Psoas muscle (tissue), 7 donors: ENCODE measurements at regions not wholly inside any gene's neighbourhood (a gene's known extent, or its start where the extent isn't known, plus 50 kb on each side); places are given as distances from the start of the nearest gene placed in this dataset.
A peak's percentile ranks its signal among the peaks of the same experiment; 100 is the strongest.
"Not testable (repeated sequence)": the region's sequence is repeated elsewhere in the genome, so short reads cannot be mapped to it uniquely, and the experiment has no call there.

Experiments used
- ATAC-seq, 4 donors: fragments of 200-7000 bp; cut with Tn5 transposase; one replicate each; pipeline ENCODE4 v1.9.1; 2020; ENCODE audit warnings: moderate library complexity in 3 of 4, mild to moderate bottlenecking in 2 of 4
- DNase-seq, 2 donors: peaks; one replicate each; pipeline ENCODE4 v3.0.0-alpha.2; 2020
- H3K27ac ChIP-seq: fragments of 200-600 bp; one replicate; pipeline ENCODE4 v1.8.0; 2022
- H3K27me3 ChIP-seq, 3 donors: fragments of 200-600 bp in 1 of 3; one replicate each; pipeline versions ENCODE4 v1.6.1 to v1.8.0; 2013 to 2022; ENCODE audit warnings: low read length in 2 of 3, mild to moderate bottlenecking in 2 of 3, moderate library complexity in 1 of 3; ENCODE audit not compliant: insufficient read depth in 3 of 3
- H3K36me3 ChIP-seq, 2 donors: fragments of 200-600 bp in 1 of 2; one replicate each; pipeline versions ENCODE4 v1.6.1 to v1.8.0; 2013 to 2022; ENCODE audit warnings: low read depth in 1 of 2, mild to moderate bottlenecking in 1 of 2, moderate library complexity in 1 of 2; ENCODE audit not compliant: insufficient read depth in 1 of 2
- H3K4me1 ChIP-seq: fragments of 200-600 bp; one replicate; pipeline ENCODE4 v1.8.0; 2022
- H3K4me3 ChIP-seq: fragments of 200-600 bp; one replicate; pipeline ENCODE4 v1.8.0; 2022; ENCODE audit warnings: mild to moderate bottlenecking
- H3K9me3 ChIP-seq: fragments of 200-600 bp; one replicate; pipeline ENCODE4 v1.8.0; 2022
- WGBS, 3 donors: extraction: QIAGEN DNeasy Blood & Tissue Kit; methylation state at CpG; one replicate each; pipeline versions ENCODE4 v1.1.6 to v1.1.7; 2013; 5-methylcytosine and 5-hydroxymethylcytosine counted together
- intact Hi-C, 2 donors: fragments of 100-400 bp; cut with DNase I; formaldehyde crosslinking; loops; one replicate each; pipeline versions ENCODE4 v1.11.0 to v1.14.2; 2022
- TF ChIP-seq, protein P1 (sequence below): fragments of 200-600 bp; IDR thresholded peaks from one replicate; pipeline ENCODE4 v1.8.0; 2022; ENCODE audit warnings: antibody characterized with exemption
- donor health status: healthy with polysubstance abuse.
- donor health status: DM: no; HTN: no; CAD: no; lungs with moderate emphysema.
- donor health status: Bipolar disorder and iron deficiency.
- donor health status: healthy.
- donor health status: DM: yes; HTN: yes; CAD: no.
- donor health status: DM: no; HTN: no; CAD: no.
- donor health status: DM: yes; HTN: yes; CAD: no.

GRCh38 chr5:102670224-102670836 lies 84.8 kb upstream of the PAM start:
- WGBS, 3 donors = 63 to 77% (median 67%) methylated on average over 9 of the region's 9 CpGs
- Histone ChIP-seq H3K27me3 (peaks cover 0 to 2% (median 0%) of the 10 kb centered on the region in 3 donors), H3K4me1 (no peaks in the 10 kb centered on the region), H3K4me3 (no peak overlapping the region), H3K27ac (no peak overlapping the region), H3K36me3 (no peaks in the 10 kb centered on the region), H3K9me3 (no peaks in the 10 kb centered on the region)
- DNase-seq = peak in 1 of 2 donors; percentile 38
- intact Hi-C loops = no loop called here
- TF ChIP-seq, protein P1, sequence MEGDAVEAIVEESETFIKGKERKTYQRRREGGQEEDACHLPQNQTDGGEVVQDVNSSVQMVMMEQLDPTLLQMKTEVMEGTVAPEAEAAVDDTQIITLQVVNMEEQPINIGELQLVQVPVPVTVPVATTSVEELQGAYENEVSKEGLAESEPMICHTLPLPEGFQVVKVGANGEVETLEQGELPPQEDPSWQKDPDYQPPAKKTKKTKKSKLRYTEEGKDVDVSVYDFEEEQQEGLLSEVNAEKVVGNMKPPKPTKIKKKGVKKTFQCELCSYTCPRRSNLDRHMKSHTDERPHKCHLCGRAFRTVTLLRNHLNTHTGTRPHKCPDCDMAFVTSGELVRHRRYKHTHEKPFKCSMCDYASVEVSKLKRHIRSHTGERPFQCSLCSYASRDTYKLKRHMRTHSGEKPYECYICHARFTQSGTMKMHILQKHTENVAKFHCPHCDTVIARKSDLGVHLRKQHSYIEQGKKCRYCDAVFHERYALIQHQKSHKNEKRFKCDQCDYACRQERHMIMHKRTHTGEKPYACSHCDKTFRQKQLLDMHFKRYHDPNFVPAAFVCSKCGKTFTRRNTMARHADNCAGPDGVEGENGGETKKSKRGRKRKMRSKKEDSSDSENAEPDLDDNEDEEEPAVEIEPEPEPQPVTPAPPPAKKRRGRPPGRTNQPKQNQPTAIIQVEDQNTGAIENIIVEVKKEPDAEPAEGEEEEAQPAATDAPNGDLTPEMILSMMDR = peak; percentile 12
- ATAC-seq = no peak

GRCh38 chr5:102671033-102671734 lies 83.9 kb upstream of the PAM start:
- H3K27me3 ChIP-seq, ATAC-seq, H3K27ac ChIP-seq, H3K4me3 ChIP-seq, DNase-seq, H3K9me3 ChIP-seq, H3K4me1 ChIP-seq, H3K36me3 ChIP-seq, intact Hi-C loops: not testable (repeated sequence)
- 84 to 87% (median 86%) methylated on average over 26 to 32 of the region's 32 CpGs for WGBS, 3 donors

DNA sequence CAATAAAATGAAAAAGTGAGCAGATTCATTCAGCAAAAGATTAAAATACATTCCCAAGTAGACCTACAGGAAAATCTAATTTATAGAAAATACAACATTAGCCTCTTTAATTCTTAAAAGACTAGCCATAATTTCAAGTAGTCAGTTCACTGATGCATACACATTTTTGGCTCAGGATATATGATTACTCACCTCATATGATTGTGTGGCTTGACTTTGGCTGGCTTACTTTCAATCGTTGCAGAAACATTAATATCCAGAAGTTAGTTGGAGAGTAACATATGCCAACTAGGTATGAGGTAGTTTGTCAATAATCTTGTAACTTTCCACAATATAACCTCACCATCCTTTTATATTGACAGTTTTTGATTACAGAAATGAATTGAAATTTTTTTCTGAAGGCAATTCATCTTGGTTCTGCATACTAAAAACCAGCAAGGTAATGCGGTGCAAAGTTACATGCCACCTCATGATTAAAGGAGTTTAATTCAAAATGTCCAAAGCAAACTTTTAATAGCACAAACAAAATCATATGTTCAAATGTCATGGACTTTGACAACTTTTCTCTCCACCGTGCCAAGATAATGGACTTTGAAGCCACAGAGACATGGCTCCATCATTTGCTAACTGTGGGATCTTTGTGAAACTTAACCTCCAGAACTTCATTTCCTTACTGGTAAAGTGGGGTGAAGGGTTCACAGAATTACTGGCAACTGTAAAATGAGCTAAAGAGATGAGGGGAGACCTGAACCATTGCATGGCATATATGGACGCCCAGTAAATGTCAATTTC lies 76.6 kb upstream of the PAM start:
- Histone ChIP-seq H3K4me1 (no peaks in the 10 kb centered on the region), H3K27ac (no peak overlapping the region), H3K27me3 (no peaks in the 10 kb centered on the region), H3K9me3 (no peaks in the 10 kb centered on the region), H3K4me3 (no peak overlapping the region), H3K36me3 (no peaks in the 10 kb centered on the region)
- 67 to 72% (median 67%) methylated on average over 4 of the region's 4 CpGs for WGBS, 3 donors
- intact Hi-C loops = no loop called here
- TF ChIP-seq, protein P1 = no peak
- DNase-seq (no peak), ATAC-seq (no peak)

GRCh38 chr5:102681403-102681983 lies 73.6 kb upstream of the PAM start:
- Histone ChIP-seq H3K27ac (no peak overlapping the region), H3K4me3 (no peak overlapping the region), H3K4me1 (no peaks in the 10 kb centered on the region), H3K9me3 (no peaks in the 10 kb centered on the region), H3K27me3 (no peaks in the 10 kb centered on the region), H3K36me3 (no peaks in the 10 kb centered on the region)
- TF ChIP-seq, protein P1 = peak; percentile 82
- WGBS, 3 donors = 62 to 71% (median 70%) methylated on average over 2 of the region's 2 CpGs
- peak; percentile 75 to 95 (median 82) for ATAC-seq
- intact Hi-C loops = loop anchor here in 1 of 2 donors (2.0 kb wide), 1 partner anchor 359 kb away; no protein-coding TSS in a partner anchor
- DNase-seq = peak; percentile 44 to 75
